Uterus (tissue), 3 donors: ENCODE measurements at regions not wholly inside any gene's neighbourhood (a gene's known extent, or its start where the extent isn't known, plus 50 kb on each side); places are given as distances from the start of the nearest gene placed in this dataset.
A peak's percentile ranks its signal among the peaks of the same experiment; 100 is the strongest.

Experiments
- DNase-seq, 2 donors: peaks; one replicate each; pipeline ENCODE4 v3.0.0-alpha.2; 2019 to 2020
- H3K27ac ChIP-seq, 2 donors: fragments of 200-600 bp; sonication (generic); 1 replicate in 1 of 2; 2 replicates in 1 of 2; pipeline ENCODE4 v1.5.1; 2016 to 2018
- H3K27me3 ChIP-seq, 2 donors: fragments of 200-600 bp; sonication (generic); one replicate each; pipeline ENCODE4 v1.5.1; 2018 to 2019; ENCODE audit warnings: control low read depth in 1 of 2
- H3K36me3 ChIP-seq, 2 donors: fragments of 200-600 bp; sonication (generic); one replicate each; pipeline ENCODE4 v1.5.1; 2019; ENCODE audit warnings: control low read depth in 1 of 2
- H3K4me1 ChIP-seq, 2 donors: fragments of 200-600 bp; sonication (generic); one replicate each; pipeline ENCODE4 v1.5.1; 2018 to 2019; ENCODE audit warnings: control low read depth in 1 of 2
- H3K4me3 ChIP-seq, 2 donors: fragments of 200-600 bp; sonication (generic); 1 replicate in 1 of 2; 2 replicates in 1 of 2; pipeline ENCODE4 v1.5.1; 2018 to 2019; ENCODE audit warnings: mild to moderate bottlenecking in 1 of 2
- H3K9me3 ChIP-seq, 2 donors: fragments of 200-600 bp; sonication (generic); one replicate each; pipeline ENCODE4 v1.5.1; 2019; ENCODE audit warnings: control low read depth in 1 of 2
- POLR2A ChIP-seq, 2 donors: fragments of 450-650 bp; IDR thresholded peaks; one replicate each; pipeline ENCODE4 v1.6.1; 2016; ENCODE audit warnings: antibody characterized with exemption in 2 of 2, mild to moderate bottlenecking in 1 of 2, moderate library complexity in 1 of 2
- intact Hi-C: fragments of 100-400 bp; cut with DNase I; formaldehyde crosslinking; loops from one replicate; pipeline ENCODE4 v1.15.1; 2023; ENCODE audit warnings: low total_unique reads
- TF ChIP-seq, protein P1 (sequence below), 4 experiments: fragments of 200-600 bp in 2 of 4; fragments of 450-650 bp in 2 of 4; sonication (generic) in 2 of 4; IDR thresholded peaks; one replicate each; pipeline ENCODE4 v1.5.1; 2016 to 2019; ENCODE audit warnings: antibody characterized with exemption in 4 of 4, mild to moderate bottlenecking in 2 of 4, moderate library complexity in 1 of 4
- donor health status: DM: yes; HTN: yes; CAD: no.

DNA sequence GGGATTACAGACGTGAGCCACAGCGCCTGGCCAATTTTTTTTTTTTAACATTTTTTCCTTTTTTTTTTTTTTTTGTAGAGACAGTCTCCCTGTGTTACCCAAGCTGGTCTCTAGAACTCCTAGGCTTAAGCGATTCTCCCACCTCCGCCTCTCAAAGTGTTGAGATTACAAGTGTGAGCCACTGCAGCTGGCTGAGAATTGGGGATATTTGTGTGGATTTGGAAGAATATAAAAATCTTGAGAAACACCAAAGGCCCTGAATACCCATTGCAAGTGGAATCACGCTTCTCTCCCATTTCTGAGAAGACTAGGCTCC is 79.9 kb upstream of the ABCC4 start:
- H3K4me1 ChIP-seq: no peaks in the 10 kb centered on the region
- no peak overlapping the region for H3K27ac ChIP-seq
- intact Hi-C loops: no loop called here
- TF ChIP-seq POLR2A (IDR thresholded peaks at IDR 0.05): no peak
- no peaks in the 10 kb centered on the region for H3K36me3 ChIP-seq
- H3K4me3 ChIP-seq: no peak overlapping the region
- H3K27me3 ChIP-seq: no peaks in the 10 kb centered on the region
- DNase-seq: peak in 1 of 2 donors; percentile 19
- no peaks in the 10 kb centered on the region for H3K9me3 ChIP-seq

DNA sequence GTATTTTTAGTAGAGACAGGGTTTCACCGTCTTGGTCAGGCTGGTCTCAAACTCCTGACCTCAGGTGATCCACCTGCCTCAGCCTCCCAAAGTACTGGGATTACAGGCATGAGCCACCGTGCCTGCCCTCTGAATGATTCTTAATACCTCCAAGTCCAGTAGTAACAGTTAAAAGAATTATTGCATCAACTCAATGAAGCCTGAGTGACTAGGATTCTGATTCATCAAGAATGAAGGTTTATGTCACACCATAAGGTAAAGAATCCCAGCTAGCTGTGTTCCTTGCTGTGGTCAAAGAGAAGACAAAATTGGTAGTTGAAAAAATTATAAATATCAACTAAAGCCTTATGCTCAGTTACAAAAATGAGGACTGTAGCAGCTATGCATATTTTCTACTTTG is 81.2 kb upstream of the ABCC4 start:
- no peak overlapping the region for H3K4me3 ChIP-seq
- H3K27ac ChIP-seq: no peak overlapping the region
- H3K4me1 ChIP-seq: no peaks in the 10 kb centered on the region
- H3K27me3 ChIP-seq: no peaks in the 10 kb centered on the region
- H3K9me3 ChIP-seq: no peaks in the 10 kb centered on the region
- no peaks in the 10 kb centered on the region for H3K36me3 ChIP-seq
- DNase-seq: no peak
- intact Hi-C loops: no loop called here
- TF ChIP-seq POLR2A (IDR thresholded peaks at IDR 0.05): no peak
- TF ChIP-seq, protein P1, sequence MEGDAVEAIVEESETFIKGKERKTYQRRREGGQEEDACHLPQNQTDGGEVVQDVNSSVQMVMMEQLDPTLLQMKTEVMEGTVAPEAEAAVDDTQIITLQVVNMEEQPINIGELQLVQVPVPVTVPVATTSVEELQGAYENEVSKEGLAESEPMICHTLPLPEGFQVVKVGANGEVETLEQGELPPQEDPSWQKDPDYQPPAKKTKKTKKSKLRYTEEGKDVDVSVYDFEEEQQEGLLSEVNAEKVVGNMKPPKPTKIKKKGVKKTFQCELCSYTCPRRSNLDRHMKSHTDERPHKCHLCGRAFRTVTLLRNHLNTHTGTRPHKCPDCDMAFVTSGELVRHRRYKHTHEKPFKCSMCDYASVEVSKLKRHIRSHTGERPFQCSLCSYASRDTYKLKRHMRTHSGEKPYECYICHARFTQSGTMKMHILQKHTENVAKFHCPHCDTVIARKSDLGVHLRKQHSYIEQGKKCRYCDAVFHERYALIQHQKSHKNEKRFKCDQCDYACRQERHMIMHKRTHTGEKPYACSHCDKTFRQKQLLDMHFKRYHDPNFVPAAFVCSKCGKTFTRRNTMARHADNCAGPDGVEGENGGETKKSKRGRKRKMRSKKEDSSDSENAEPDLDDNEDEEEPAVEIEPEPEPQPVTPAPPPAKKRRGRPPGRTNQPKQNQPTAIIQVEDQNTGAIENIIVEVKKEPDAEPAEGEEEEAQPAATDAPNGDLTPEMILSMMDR (IDR thresholded peaks at IDR 0.05): no peak

DNA sequence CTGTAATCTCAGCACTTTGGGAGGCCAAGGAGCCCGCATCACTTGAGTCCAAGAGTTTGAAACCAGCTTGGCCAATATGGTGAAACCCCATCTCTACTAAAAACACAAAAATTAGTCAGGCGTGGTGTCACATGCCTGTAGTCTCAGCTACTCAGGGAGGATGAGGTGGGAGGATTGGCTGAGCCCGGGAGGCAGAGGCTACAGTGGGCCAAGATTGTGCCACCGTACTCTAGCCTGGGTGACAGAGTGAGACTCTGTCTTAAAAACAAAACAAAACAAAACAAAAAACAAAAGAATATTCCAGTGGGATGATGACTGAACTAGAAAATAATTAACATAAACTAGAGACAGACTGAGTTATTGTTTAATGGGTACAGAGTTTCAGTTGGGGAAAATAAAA is 81.7 kb upstream of the ABCC4 start:
- H3K36me3 ChIP-seq: no peaks in the 10 kb centered on the region
- intact Hi-C loops: no loop called here
- no peak overlapping the region for H3K27ac ChIP-seq
- H3K4me3 ChIP-seq: no peak overlapping the region
- no peaks in the 10 kb centered on the region for H3K9me3 ChIP-seq
- H3K4me1 ChIP-seq: no peaks in the 10 kb centered on the region
- TF ChIP-seq, protein P1 (IDR thresholded peaks at IDR 0.05): no peak
- no peak for TF ChIP-seq POLR2A (IDR thresholded peaks at IDR 0.05)
- no peak for DNase-seq
- no peaks in the 10 kb centered on the region for H3K27me3 ChIP-seq

DNA sequence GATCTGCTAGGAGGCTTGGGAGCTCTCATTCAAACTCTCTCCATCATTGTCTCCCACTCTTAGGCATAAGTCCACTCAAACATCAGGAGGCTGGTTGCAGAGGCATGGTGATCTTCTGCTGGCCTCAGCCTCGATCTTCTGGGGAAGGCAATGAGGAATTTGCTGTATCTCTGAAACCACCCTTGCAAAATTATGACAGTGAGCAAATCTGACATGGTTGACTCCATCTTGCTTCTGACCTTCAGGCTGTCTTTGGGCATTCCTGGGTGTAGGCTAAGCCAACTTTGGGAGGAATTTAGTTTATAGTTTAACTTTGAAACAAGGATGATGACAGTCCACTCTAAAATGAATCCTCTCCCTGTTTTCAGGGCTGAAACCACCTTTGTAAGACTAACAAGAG is 84.1 kb upstream of the ABCC4 start:
- DNase-seq: no peak
- no peak for TF ChIP-seq POLR2A (IDR thresholded peaks at IDR 0.05)
- TF ChIP-seq, protein P1 (IDR thresholded peaks at IDR 0.05): no peak
- Histone ChIP-seq H3K36me3 (no peaks in the 10 kb centered on the region), H3K27me3 (no peaks in the 10 kb centered on the region), H3K27ac (no peak overlapping the region), H3K4me3 (no peak overlapping the region), H3K4me1 (no peaks in the 10 kb centered on the region), H3K9me3 (no peaks in the 10 kb centered on the region)
- intact Hi-C loops: no loop called here

DNA sequence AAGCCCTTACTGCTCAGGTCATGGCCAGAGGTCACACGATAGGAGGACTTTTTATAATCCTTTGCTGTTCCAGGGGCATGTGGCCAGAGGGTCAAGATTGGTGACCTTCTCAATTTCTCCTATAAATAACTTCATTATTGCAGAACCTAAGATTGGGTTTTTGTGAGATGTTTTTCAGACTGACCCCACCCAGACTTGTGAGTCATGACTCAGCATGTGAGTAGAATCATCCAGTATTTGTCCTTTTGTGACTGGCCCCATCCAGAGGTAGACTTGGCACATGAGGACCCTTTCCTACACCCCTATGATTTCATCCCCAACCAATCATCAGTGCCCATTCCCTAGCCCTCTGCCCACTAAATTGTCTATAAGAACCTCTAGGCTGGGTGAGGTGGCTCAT is 84.5 kb upstream of the ABCC4 start:
- TF ChIP-seq, protein P1 (IDR thresholded peaks at IDR 0.05): no peak
- no peak for TF ChIP-seq POLR2A (IDR thresholded peaks at IDR 0.05)
- Histone ChIP-seq H3K9me3 (no peaks in the 10 kb centered on the region), H3K36me3 (no peaks in the 10 kb centered on the region), H3K4me3 (no peak overlapping the region), H3K27ac (no peak overlapping the region), H3K27me3 (no peaks in the 10 kb centered on the region), H3K4me1 (no peaks in the 10 kb centered on the region)
- intact Hi-C loops: no loop called here
- no peak for DNase-seq

DNA sequence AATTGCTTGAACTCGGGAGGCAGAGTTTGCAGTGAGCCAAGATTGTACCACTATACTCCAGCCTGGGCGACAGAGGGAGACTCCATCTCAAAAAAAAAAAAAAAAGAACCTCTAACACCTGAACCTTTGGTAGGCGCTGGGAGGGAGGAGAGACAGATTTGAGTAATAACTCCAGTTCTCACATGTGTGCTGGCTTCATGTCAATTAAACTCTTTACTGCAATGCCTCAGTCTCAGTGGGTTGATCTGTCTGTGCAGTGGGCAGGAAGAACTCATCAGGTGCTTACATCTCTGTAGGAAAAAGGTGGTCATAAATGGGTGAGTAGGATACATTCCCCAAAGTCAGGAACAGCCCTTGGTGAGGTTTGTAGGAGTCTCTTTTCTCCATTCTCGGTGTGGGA is 85.1 kb upstream of the ABCC4 start:
- no peak for TF ChIP-seq POLR2A (IDR thresholded peaks at IDR 0.05)
- TF ChIP-seq, protein P1 (IDR thresholded peaks at IDR 0.05): no peak
- no peak for DNase-seq
- H3K36me3 ChIP-seq: no peaks in the 10 kb centered on the region
- H3K27me3 ChIP-seq: no peaks in the 10 kb centered on the region
- H3K9me3 ChIP-seq: no peaks in the 10 kb centered on the region
- H3K27ac ChIP-seq: no peak overlapping the region
- no peaks in the 10 kb centered on the region for H3K4me1 ChIP-seq
- H3K4me3 ChIP-seq: no peak overlapping the region
- intact Hi-C loops: no loop called here
